LHCN-M2 (cell line): ENCODE measurements at regions not wholly inside any gene's neighbourhood (a gene's known extent, or its start where the extent isn't known, plus 50 kb on each side); places are given as distances from the start of the nearest gene placed in this dataset.

Experiments
- DNase-seq: peaks from one replicate; pipeline ENCODE4 v3.0.0-alpha.2; 2012; ENCODE audit warnings: low read depth

DNA sequence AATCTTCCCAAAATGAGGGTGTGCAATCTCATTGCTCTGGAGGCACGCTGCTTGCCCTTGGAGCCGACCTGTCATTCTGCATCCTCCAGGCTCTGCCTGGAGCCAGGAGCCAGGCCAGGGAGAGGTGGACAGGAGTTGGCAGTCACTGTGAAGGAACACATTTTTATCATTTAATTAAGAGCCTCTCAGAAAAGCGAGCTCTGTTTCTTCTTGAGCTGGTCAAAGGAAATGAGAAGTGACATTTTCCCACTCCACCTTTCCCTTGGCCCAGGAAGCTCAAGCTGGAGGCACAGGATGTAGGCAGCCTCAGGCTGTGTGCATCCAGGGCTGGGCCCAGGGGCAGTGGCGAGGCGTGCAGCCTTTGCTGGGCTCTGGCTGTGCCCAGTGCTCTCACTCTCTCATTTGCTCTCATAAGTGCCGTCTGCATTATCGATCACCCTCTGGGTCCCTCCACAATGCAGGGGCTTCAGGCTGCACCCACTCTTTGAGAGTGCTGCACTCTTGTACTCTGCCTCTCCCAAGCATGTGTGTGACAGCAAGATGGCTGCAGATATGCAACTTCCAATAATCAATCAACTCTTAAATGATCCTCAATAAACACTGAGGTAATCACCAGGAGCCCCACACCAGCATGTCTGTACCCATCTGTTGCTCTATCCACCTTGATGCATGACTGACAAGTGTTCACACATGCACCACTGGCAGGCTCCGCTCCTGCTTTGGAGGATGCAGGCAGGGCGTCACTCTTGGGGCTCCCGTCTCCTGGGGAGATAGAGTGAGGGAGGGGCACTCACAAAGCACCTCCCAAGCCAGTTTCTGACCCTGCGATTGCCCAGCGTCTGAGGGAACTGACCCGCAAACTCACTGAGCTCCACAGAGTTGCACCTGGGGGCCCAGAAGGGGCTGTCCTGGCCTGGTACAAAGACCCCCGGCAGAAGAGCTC, 171.4 kb downstream of the ZNF248 start:
- no peak for DNase-seq

DNA sequence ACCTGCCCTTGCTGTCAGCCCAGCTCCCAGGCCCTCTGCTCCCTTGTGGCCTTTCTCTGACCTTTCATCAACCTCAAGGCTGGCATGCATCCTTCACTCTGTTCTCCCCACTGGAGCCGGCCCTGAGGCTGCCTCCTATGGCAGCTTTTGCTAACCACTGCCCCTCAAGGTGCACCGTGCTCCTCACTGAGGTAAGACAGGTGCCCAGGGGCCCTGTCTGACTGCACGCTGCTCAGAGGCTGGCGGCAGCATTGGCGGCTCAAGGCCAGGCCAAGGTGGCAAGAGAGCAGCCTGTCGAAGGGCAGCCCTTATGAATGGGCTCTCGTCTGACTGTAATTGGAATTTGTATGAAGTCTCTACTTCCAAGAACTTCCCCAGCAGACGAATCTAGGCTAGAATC, 172.6 kb downstream of the ZNF248 start:
- DNase-seq, result no peak

DNA sequence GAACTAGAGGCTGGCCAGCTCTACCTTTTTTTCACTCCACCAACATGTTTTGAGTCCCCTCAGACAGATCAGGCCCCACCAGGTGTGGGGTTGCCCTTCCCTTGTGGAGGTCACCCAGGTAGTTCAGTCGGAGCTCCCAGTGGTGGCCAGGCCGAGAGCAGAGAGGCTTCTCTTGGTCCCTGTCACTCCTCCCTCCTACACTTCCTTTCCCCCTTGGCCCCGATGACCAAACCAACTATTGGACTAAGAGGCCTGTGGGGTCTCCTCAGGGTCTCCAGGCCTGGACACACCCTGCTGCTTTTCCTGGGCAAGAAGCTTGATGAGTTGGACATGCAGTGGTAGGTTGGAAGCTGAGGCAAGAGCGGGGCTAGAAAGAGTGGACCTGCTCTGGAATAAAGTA, 174.8 kb downstream of the ZNF248 start:
- DNase-seq, result no peak

- DNase-seq, result no peak
These were observed 175.8 kb downstream of the ZNF248 start for GRCh38 chr10:37681617-37681999.

DNA sequence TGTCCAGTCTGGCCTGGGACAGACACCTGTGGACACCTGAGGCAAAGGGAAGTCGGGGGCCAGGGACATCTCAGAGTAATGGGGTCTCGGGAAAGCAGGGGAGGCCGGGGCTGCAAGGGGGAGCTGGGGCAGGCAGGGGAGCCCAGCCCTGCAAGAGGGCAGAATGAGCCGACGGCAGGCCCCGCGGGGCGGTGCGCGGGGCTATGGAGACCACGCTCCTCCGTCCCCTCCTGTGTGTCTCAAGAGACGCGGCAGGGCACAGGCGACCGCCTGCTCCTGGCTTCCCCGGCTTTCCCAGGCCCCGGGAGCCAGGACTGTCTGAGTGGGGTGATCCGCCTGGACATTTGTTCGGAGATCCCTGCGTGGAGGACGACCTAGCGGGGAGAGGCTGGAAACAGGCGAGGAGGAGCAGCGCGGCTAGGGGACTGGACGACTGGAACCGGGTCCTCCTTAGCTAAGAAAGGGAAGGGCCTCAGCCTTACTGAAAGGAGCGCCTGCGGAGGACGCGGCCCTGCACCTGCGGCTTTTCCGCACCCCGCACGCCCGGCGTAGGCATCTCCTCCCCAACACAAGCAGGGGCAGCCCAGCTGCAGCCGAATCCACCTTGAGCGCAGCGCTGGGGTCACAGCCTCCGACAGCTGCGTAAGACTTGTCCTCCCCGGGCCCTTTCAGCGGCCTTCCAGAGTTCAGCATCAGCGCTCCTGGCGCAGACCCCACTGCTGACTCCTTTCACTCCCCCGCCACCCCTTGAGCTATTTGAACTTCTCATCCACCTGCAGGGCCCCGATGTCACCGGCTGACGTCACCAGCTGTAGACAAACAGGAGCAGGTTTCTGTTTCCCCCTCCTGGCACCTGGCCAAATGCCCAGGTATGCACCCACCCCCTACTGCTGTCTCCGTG, 176.4 kb downstream of the ZNF248 start:
- DNase-seq, result no peak

- DNase-seq, result no peak
These were observed 177.1 kb downstream of the ZNF248 start for GRCh38 chr10:37680243-37680683.

GRCh38 chr10:37679465-37679864, 177.9 kb downstream of the ZNF248 start:
- DNase-seq, result no peak

DNA sequence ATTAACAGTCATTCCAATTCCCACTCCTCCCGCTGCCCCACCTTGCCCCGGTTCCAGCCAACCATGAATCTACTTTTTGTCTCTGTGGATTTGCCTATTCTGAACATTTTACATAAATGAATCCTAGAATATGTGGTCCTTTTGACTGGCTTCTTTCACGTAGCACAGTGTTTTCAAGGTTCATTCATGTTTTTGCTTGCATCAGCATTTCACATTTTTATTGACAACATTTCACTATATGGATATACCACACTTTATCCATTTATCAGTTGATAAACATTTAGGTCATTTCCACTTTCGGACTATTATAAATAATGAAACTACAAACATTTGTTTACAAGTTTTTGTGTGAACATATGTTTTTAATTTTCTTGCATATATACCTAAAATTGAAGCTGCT, 182.0 kb downstream of the ZNF248 start:
- no peak for DNase-seq

GRCh38 chr10:37671802-37672201, 185.6 kb downstream of the ZNF248 start:
- DNase-seq, result no peak

DNA sequence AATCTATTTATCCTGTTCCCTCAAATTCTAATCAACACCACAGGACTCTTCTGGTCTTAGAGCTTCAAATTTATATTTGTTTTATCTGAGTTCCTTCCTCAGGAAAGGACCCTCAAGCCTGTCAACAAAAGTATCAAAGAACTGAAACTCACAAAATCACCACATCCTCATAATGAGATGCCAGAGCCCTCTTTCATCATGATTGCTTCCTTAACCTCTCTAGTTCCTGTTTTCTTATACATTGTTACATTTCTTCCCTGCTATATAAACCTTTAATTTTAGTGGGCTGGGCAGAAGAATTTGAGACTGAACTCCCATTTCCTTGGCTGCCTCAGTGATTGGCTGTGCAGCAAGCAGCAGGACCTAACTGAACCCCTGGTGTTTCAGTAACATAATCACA, 189.7 kb downstream of the ZNF248 start:
- DNase-seq, result no peak

GRCh38 chr10:37654466-37654865, 202.9 kb downstream of the ZNF248 start:
- no peak for DNase-seq

GRCh38 chr10:37643187-37643586, 214.2 kb downstream of the ZNF248 start:
- DNase-seq, result no peak

- no peak for DNase-seq
These were observed 217.1 kb downstream of the ZNF248 start for GRCh38 chr10:37640301-37640700.

GRCh38 chr10:37639200-37639599, 218.2 kb downstream of the ZNF248 start:
- no peak for DNase-seq

GRCh38 chr10:37638569-37638968, 218.8 kb downstream of the ZNF248 start:
- DNase-seq, result no peak

GRCh38 chr10:37634351-37634880, 223.0 kb downstream of the ZNF248 start:
- no peak for DNase-seq

DNA sequence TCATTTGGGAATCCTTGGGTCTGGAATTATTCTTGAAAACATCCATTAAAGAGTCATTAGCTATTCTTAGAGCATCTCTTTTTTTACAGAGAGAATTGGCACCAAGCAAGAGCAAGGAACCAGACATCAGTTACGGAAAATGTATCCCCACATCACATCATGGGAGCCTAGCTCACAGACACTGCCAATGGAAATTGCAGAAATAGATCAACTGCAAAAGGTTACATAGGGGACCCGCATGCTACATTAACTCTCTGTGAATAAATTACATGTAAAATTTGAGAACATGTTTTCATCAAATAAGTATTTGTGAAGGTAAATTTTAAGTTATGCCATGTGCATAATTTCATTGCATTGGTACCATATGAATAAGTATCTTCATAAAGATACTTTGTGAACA, 224.8 kb downstream of the ZNF248 start:
- no peak for DNase-seq

GRCh38 chr10:37623506-37623905, 233.9 kb downstream of the ZNF248 start:
- DNase-seq, result no peak

- DNase-seq, result no peak
These were observed 238.1 kb downstream of the ZNF248 start for GRCh38 chr10:37619336-37619735.

DNA sequence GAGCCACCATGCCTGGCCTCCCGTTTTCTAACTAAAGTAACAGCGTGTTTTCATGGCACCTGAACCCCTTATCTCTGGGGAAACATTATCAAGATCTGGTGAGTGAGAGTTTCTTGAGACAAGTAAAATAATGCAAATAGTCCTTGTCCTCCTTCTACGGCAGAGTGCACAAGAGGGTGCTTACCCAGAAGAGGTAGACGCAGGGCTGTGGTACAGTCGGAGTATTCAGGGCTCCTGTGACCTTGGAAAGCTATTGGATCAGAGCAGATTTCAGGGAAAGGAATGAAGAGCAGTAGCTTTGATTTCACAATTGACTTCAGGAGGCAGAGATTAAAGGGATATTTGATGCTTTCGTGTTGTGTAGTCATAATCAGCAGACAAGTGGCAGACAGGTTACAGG, 269.1 kb downstream of the ZNF248 start:
- no peak for DNase-seq

DNA sequence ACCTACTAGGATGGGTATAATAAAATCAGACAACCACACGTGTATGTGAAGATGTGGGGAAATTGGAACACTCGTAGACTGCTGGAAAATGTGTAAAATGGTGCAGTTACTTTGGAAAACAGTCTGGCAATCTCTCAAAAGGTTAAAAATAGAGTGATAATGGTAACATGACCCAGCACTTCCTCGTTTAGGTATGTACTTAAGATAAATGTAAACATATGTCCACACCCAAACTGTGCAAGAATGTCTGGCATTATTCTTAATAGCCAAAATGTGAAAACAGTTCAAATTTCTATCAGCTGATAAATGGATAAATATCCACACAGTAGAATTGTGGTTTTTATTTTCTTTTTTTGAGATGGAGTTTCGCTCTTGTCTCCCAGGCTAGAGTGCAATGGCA, 272.8 kb downstream of the ZNF248 start:
- DNase-seq, result no peak

DNA sequence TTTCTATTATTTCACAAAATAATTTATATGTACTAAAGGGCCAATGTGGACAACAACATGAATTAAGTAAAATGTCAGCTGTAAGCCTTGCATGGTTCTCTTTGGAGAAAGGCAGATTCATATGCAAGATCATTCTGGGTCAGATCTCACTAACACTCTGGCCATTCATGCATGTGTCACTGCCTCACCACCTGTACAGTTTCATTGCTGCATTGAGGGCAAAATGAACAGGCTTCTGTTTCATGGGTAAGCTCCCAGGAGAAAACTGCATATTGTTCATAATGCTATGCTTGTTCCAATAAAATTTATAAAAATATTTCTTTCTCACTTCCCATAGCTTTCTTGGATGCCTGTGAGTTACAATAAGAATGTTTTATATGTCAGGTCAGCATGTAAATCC, 275.2 kb downstream of the ZNF248 start:
- no peak for DNase-seq
